ENCODE measurements at regions not wholly inside any gene's neighbourhood (a gene's known extent, or its start where the extent isn't known, plus 50 kb on each side); places are given as distances from the start of the nearest gene placed in this dataset.
"Not testable (repeated sequence)": the region's sequence is repeated elsewhere in the genome, so short reads cannot be mapped to it uniquely, and the experiment has no call there.

DNA sequence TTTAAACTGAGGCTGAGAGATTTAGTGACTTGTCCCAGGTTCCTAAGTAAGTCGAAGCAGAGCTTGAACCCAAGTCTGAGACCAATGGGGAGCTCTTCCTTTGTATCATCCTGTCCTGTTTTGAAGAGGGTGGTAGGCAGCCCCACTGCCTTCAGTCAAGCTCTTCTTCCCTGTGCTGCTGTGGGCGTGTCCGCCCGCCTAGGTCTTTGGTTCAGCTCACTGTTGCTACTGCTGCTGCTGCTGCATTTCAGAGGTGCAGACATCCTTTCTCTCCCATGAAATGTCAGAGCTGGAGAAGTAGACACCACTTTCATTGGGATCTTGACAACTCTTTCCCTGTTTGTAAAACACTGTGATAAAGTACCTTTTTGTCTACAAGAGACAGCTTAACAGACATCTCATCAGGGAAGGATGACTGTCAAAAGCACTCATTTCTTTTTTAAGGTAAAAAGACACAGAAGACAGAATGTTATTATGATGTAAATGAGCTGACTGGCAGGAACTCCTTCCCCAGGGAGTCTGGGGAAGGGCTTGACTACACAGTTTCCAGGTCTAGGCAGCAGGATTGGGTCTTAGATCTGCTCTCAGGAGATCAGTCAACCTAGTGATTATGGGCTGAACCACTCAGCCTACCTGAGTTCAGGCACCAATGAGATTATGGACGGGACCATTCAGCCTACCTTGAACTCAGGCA is 91.7 kb upstream of the TRIB2 start:
- Histone ChIP-seq H3K9me3 (ENCODE audit: control insufficient read depth in 1 of 2, insufficient read depth in 1 of 2, low read depth in 1 of 2, low read length in 2 of 2) (no peaks in the 10 kb centered on the region), H3K36me3 (ENCODE audit: control insufficient read depth in 1 of 2, insufficient read depth in 2 of 2, low read length in 2 of 2) (no peaks in the 10 kb centered on the region), H2AFZ (ENCODE audit: low read depth, low read length, poor library complexity, severe bottlenecking) (no peak overlapping the region), H3K27ac (ENCODE audit: low read depth, low read length) (no peak overlapping the region), H4K20me1 (ENCODE audit: insufficient read depth) (no peaks in the 10 kb centered on the region), H3K9ac (ENCODE audit: low read length) (no peak overlapping the region), H3K4me2 (ENCODE audit: low read length) (no peak overlapping the region), H3K79me2 (ENCODE audit: insufficient read depth, low read length) (no peaks in the 10 kb centered on the region), H3K27me3 (ENCODE audit: insufficient read depth, low read length) (no peaks in the 10 kb centered on the region), H3K4me1 (ENCODE audit: control insufficient read depth in 1 of 2, insufficient read depth in 2 of 2, low read length in 2 of 2) (no peaks in the 10 kb centered on the region), H3K4me3 (replicated peaks in 1 of 2; ENCODE audit: low read depth in 1 of 2, low read length in 2 of 2) (no peak overlapping the region), H3K9me2 (ENCODE audit: insufficient read depth) (no peaks in the 10 kb centered on the region)
- TF ChIP-seq SRF (IDR thresholded peaks at IDR 0.05; ENCODE audit: low read depth) (no peak), POLR2A (IDR thresholded peaks at IDR 0.05; ENCODE audit: borderline replicate concordance, extremely low read depth, insufficient read depth, insufficient read length) (no peak), ELF1 (IDR thresholded peaks at IDR 0.05; ENCODE audit: borderline replicate concordance, low read depth) (no peak), CBX3 (IDR thresholded peaks at IDR 0.05; ENCODE audit: low read depth) (no peak), SIN3A (IDR thresholded peaks at IDR 0.05; ENCODE audit: low read depth) (no peak), ZNF274 (IDR thresholded peaks at IDR 0.05; ENCODE audit: low read depth, low read length) (no peak), TCF7L2 (IDR thresholded peaks at IDR 0.05; ENCODE audit: borderline replicate concordance, extremely low read depth, insufficient read depth, insufficient read length) (no peak), JUND (IDR thresholded peaks at IDR 0.05) (no peak), SP1 (IDR thresholded peaks at IDR 0.05; ENCODE audit: low read depth) (no peak), RAD21 (IDR thresholded peaks at IDR 0.05; ENCODE audit: low read depth) (no peak), ZFX (IDR thresholded peaks at IDR 0.05) (no peak), EZH2 (IDR thresholded peaks at IDR 0.05) (no peak), POLR2AphosphoS5 (IDR thresholded peaks at IDR 0.05; ENCODE audit: low read depth, low read length) (no peak), CEBPB (IDR thresholded peaks at IDR 0.05; ENCODE audit: low read depth) (no peak), YY1 (IDR thresholded peaks at IDR 0.05; ENCODE audit: extremely low read depth, insufficient replicate concordance, low read depth, low read length) (no peak), FOSL1 (IDR thresholded peaks at IDR 0.05; ENCODE audit: low read depth) (no peak)
- TF ChIP-seq, protein P1, sequence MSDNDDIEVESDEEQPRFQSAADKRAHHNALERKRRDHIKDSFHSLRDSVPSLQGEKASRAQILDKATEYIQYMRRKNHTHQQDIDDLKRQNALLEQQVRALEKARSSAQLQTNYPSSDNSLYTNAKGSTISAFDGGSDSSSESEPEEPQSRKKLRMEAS (IDR thresholded peaks at IDR 0.05), result no peak
- TF ChIP-seq, protein P2, sequence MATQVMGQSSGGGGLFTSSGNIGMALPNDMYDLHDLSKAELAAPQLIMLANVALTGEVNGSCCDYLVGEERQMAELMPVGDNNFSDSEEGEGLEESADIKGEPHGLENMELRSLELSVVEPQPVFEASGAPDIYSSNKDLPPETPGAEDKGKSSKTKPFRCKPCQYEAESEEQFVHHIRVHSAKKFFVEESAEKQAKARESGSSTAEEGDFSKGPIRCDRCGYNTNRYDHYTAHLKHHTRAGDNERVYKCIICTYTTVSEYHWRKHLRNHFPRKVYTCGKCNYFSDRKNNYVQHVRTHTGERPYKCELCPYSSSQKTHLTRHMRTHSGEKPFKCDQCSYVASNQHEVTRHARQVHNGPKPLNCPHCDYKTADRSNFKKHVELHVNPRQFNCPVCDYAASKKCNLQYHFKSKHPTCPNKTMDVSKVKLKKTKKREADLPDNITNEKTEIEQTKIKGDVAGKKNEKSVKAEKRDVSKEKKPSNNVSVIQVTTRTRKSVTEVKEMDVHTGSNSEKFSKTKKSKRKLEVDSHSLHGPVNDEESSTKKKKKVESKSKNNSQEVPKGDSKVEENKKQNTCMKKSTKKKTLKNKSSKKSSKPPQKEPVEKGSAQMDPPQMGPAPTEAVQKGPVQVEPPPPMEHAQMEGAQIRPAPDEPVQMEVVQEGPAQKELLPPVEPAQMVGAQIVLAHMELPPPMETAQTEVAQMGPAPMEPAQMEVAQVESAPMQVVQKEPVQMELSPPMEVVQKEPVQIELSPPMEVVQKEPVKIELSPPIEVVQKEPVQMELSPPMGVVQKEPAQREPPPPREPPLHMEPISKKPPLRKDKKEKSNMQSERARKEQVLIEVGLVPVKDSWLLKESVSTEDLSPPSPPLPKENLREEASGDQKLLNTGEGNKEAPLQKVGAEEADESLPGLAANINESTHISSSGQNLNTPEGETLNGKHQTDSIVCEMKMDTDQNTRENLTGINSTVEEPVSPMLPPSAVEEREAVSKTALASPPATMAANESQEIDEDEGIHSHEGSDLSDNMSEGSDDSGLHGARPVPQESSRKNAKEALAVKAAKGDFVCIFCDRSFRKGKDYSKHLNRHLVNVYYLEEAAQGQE (IDR thresholded peaks at IDR 0.05; ENCODE audit: low read depth), result no peak
- TF ChIP-seq, protein P3, sequence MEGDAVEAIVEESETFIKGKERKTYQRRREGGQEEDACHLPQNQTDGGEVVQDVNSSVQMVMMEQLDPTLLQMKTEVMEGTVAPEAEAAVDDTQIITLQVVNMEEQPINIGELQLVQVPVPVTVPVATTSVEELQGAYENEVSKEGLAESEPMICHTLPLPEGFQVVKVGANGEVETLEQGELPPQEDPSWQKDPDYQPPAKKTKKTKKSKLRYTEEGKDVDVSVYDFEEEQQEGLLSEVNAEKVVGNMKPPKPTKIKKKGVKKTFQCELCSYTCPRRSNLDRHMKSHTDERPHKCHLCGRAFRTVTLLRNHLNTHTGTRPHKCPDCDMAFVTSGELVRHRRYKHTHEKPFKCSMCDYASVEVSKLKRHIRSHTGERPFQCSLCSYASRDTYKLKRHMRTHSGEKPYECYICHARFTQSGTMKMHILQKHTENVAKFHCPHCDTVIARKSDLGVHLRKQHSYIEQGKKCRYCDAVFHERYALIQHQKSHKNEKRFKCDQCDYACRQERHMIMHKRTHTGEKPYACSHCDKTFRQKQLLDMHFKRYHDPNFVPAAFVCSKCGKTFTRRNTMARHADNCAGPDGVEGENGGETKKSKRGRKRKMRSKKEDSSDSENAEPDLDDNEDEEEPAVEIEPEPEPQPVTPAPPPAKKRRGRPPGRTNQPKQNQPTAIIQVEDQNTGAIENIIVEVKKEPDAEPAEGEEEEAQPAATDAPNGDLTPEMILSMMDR (IDR thresholded peaks at IDR 0.05 in 2 of 3, conservative IDR thresholded peaks at IDR 0.05 in 1 of 3; ENCODE audit: borderline replicate concordance in 1 of 3, insufficient read depth in 1 of 3, low read depth in 2 of 3, low read length in 2 of 3), result no peak
- CTCF ChIA-PET, result no interaction called here
- DNase-seq (ENCODE audit: low read depth, low spot score), result no peak
- POLR2A ChIA-PET, result no interaction called here
- no peak for ATAC-seq
- intact Hi-C loops (cut with micrococcal nuclease), result no loop called here
- RAD21 ChIA-PET (ENCODE audit: low non-redundant PET in 1 of 2, low total read pairs in 2 of 2, uncharacterized antibody in 2 of 2, unreplicated experiment in 2 of 2), result no interaction called here
- no TSS peak for BruUV-seq (replicated peaks)

DNA sequence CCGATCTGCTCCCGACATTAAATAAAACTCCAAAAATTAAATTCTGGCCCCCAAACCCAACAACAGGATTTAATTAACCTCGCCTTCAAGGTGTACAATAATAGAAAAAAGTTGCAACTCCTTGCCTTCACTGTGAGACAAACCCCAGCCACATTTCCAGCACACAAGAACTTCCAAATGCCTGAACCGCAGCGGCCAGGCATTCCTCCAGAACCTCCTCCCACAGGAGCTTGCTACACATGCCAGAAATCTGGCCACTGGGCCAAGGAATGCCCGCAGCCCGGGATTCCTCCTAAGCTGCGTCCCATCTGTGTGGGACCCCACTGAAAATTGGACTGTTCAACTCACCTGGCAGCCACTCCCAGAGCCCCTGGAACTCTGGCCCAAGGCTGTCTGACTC is 88.2 kb upstream of the TRIB2 start:
- H3K9me2 ChIP-seq (ENCODE audit: insufficient read depth); RAD21 ChIA-PET (ENCODE audit: low non-redundant PET in 1 of 2, low total read pairs in 2 of 2, uncharacterized antibody in 2 of 2, unreplicated experiment in 2 of 2); DNase-seq (ENCODE audit: low read depth, low spot score); H3K79me2 ChIP-seq (ENCODE audit: insufficient read depth, low read length); POLR2A ChIA-PET; H3K9ac ChIP-seq (ENCODE audit: low read length); ATAC-seq; H3K4me3 ChIP-seq (replicated peaks in 1 of 2; ENCODE audit: low read depth in 1 of 2, low read length in 2 of 2); H3K4me1 ChIP-seq (ENCODE audit: control insufficient read depth in 1 of 2, insufficient read depth in 2 of 2, low read length in 2 of 2); H3K27ac ChIP-seq (ENCODE audit: low read depth, low read length); CTCF ChIA-PET; BruUV-seq (replicated peaks); H3K9me3 ChIP-seq (ENCODE audit: control insufficient read depth in 1 of 2, insufficient read depth in 1 of 2, low read depth in 1 of 2, low read length in 2 of 2); H3K36me3 ChIP-seq (ENCODE audit: control insufficient read depth in 1 of 2, insufficient read depth in 2 of 2, low read length in 2 of 2); H3K4me2 ChIP-seq (ENCODE audit: low read length); intact Hi-C loops (cut with micrococcal nuclease); H3K27me3 ChIP-seq (ENCODE audit: insufficient read depth, low read length); H4K20me1 ChIP-seq (ENCODE audit: insufficient read depth); H2AFZ ChIP-seq (ENCODE audit: low read depth, low read length, poor library complexity, severe bottlenecking): not testable (repeated sequence)
